SK-N-SH (cell line): ENCODE measurements at regions not wholly inside any gene's neighbourhood (a gene's known extent, or its start where the extent isn't known, plus 50 kb on each side); places are given as distances from the start of the nearest gene placed in this dataset.

ENCODE experiments used
- CTCF ChIA-PET: fragments of 300-600, 350-600 bp; formaldehyde crosslinking; extraction: SDS; loops from one replicate; lab custom pipeline; 2021; lab: Yijun Ruan, JAX
- POLR2A ChIA-PET: fragments of 350-600 bp; sonication (Branson Sonifier 250); formaldehyde crosslinking; extraction: SDS; loops from one replicate; lab custom pipeline; 2020; ENCODE audit warnings: antibody characterized with exemption, inconsistent platforms; lab: Yijun Ruan, JAX
- DNase-seq: peaks from one replicate; pipeline ENCODE4 v3.0.0; 2012
- H2AFZ ChIP-seq: fragments of 200-600 bp; sonication (generic); 2 replicates; pipeline ENCODE4 v1.8.1; 2016; ENCODE audit warnings: antibody characterized with exemption, mild to moderate bottlenecking, low read depth
- H3F3A ChIP-seq: fragments of 200-600 bp; sonication (generic); replicated peaks from 2 replicates; pipeline ENCODE3; 2016; ENCODE audit warnings: antibody characterized with exemption, mild to moderate bottlenecking; ENCODE audit not compliant: insufficient read depth
- H3K27ac ChIP-seq, 2 experiments: fragments of 200-500 bp in 1 of 2; fragments of 200-600 bp in 1 of 2; sonication (Bioruptor generic) in 1 of 2; sonication (generic), shearing (Covaris generic) in 1 of 2; 2 replicates each; pipeline versions ENCODE4 v1.5.1 to v1.6.1; 2014 to 2016; ENCODE audit warnings: low read depth in 2 of 2, inconsistent platforms in 1 of 2, low read length in 1 of 2, mild to moderate bottlenecking in 1 of 2, mixed read lengths in 1 of 2
- H3K27me3 ChIP-seq: fragments of 200-600 bp; sonication (generic), shearing (Covaris generic); 2 replicates; pipeline ENCODE4 v1.6.1; 2016; ENCODE audit warnings: mixed run types; ENCODE audit not compliant: insufficient read depth
- H3K36me3 ChIP-seq, 2 experiments: fragments of 200-500 bp in 1 of 2; fragments of 200-600 bp in 1 of 2; sonication (Bioruptor generic) in 1 of 2; sonication (generic) in 1 of 2; replicated peaks in 1 of 2; 2 replicates each; pipeline versions ENCODE3 to v1.5.1; 2014 to 2016; ENCODE audit warnings: low read length in 1 of 2, mild to moderate bottlenecking in 1 of 2; ENCODE audit not compliant: insufficient read depth in 2 of 2, control insufficient read depth in 1 of 2
- H3K4me1 ChIP-seq, 2 experiments: fragments of 200-500 bp in 1 of 2; fragments of 200-600 bp in 1 of 2; sonication (Bioruptor generic) in 1 of 2; sonication (generic), shearing (Covaris generic) in 1 of 2; 2 replicates each; pipeline versions ENCODE4 v1.5.1 to v1.6.1; 2014 to 2016; ENCODE audit warnings: low read depth in 1 of 2, low read length in 1 of 2, mixed run types in 1 of 2; ENCODE audit not compliant: insufficient read depth in 2 of 2, control insufficient read depth in 1 of 2
- H3K4me2 ChIP-seq: fragments of 200-600 bp; sonication (generic), shearing (Covaris generic); 2 replicates; pipeline ENCODE4 v1.6.1; 2017; ENCODE audit warnings: mixed run types
- H3K4me3 ChIP-seq, 2 experiments: fragments of 200-500 bp in 1 of 2; fragments of 200-600 bp in 1 of 2; sonication (Bioruptor generic) in 1 of 2; sonication (generic), shearing (Covaris generic) in 1 of 2; 2 replicates each; pipeline versions ENCODE4 v1.5.1 to v1.8.1; 2014 to 2016; ENCODE audit warnings: low read depth in 2 of 2, inconsistent platforms in 1 of 2, low read length in 1 of 2, mild to moderate bottlenecking in 1 of 2, mixed read lengths in 1 of 2, moderate library complexity in 1 of 2
- H3K79me2 ChIP-seq: fragments of 200-600 bp; sonication (generic); 2 replicates; pipeline ENCODE4 v1.8.1; 2017; ENCODE audit warnings: mild to moderate bottlenecking; ENCODE audit not compliant: insufficient read depth
- H3K9ac ChIP-seq: fragments of 200-600 bp; sonication (generic); 2 replicates; pipeline ENCODE4 v1.6.1; 2017; ENCODE audit warnings: mixed run types
- H3K9me2 ChIP-seq: fragments of 200-600 bp; sonication (generic); 2 replicates; pipeline ENCODE4 v1.6.1; 2017; ENCODE audit warnings: mixed run types
- H3K9me3 ChIP-seq: fragments of 200-600 bp; sonication (generic); 2 replicates; pipeline ENCODE4 v1.6.1; 2017; ENCODE audit warnings: mixed run types, mild to moderate bottlenecking, moderate library complexity
- H4K20me1 ChIP-seq: fragments of 200-600 bp; sonication (generic); 2 replicates; pipeline ENCODE4 v1.6.1; 2017; ENCODE audit warnings: mild to moderate bottlenecking, mixed run types; ENCODE audit not compliant: insufficient read depth
- CHD2 ChIP-seq: fragments of 150-350 bp; IDR thresholded peaks from 2 replicates; pipeline ENCODE4 v1.6.1; 2018; ENCODE audit warnings: low read length; ENCODE audit not compliant: partially characterized antibody
- ELF1 ChIP-seq: IDR thresholded peaks from 2 replicates; pipeline ENCODE4 v1.4.0; 2012
- EP300 ChIP-seq, 2 experiments: IDR thresholded peaks; 2 replicates each; pipeline versions ENCODE4 v1.4.0 to v1.6.1; 2012; ENCODE audit warnings: borderline replicate concordance in 1 of 2, low read depth in 1 of 2, low read length in 1 of 2
- FOXJ3 ChIP-seq: sonication (generic); formaldehyde crosslinking; IDR thresholded peaks from 2 replicates; pipeline ENCODE4 v1.5.1; 2020; ENCODE audit warnings: mild to moderate bottlenecking, missing genetic modification reagents
- GABPA ChIP-seq: IDR thresholded peaks from 2 replicates; pipeline ENCODE4 v1.4.0; 2012; ENCODE audit warnings: low read depth, mild to moderate bottlenecking
- GATA2 ChIP-seq: sonication (generic); formaldehyde crosslinking; IDR thresholded peaks from 2 replicates; pipeline ENCODE4 v1.5.0; 2020; ENCODE audit warnings: mild to moderate bottlenecking, missing genetic modification reagents
- IRF3 ChIP-seq: fragments of 150-350 bp; IDR thresholded peaks from 2 replicates; pipeline ENCODE4 v1.6.1; 2016; ENCODE audit warnings: mild to moderate bottlenecking, low read depth, low read length
- MAX ChIP-seq: IDR thresholded peaks from 2 replicates; pipeline ENCODE4 v1.4.0; 2012; ENCODE audit warnings: low read depth
- MXI1 ChIP-seq: IDR thresholded peaks from 2 replicates; pipeline ENCODE4 v1.6.1; 2012; ENCODE audit warnings: mild to moderate bottlenecking, low read depth, low read length, improper control_type of control experiment
- NRF1 ChIP-seq: IDR thresholded peaks from 2 replicates; pipeline ENCODE4 v1.6.1; 2012; ENCODE audit warnings: low read depth, mild to moderate bottlenecking, low read length
- RXRA ChIP-seq: IDR thresholded peaks from 2 replicates; pipeline ENCODE4 v1.4.0; 2012; ENCODE audit warnings: low read depth, mild to moderate bottlenecking, borderline replicate concordance
- SMC3 ChIP-seq: IDR thresholded peaks from 2 replicates; pipeline ENCODE4 v1.6.1; 2012; ENCODE audit warnings: low read depth, low read length, improper control_type of control experiment
- TCF12 ChIP-seq: IDR thresholded peaks from 2 replicates; pipeline ENCODE4 v1.4.0; 2012
- USF1 ChIP-seq: IDR thresholded peaks from 2 replicates; pipeline ENCODE4 v1.4.0; 2012; ENCODE audit warnings: low read depth, borderline replicate concordance
- YY1 ChIP-seq: IDR thresholded peaks from 2 replicates; pipeline ENCODE4 v1.4.0; 2012; ENCODE audit warnings: low read depth, mild to moderate bottlenecking
- ZBTB33 ChIP-seq: IDR thresholded peaks from 2 replicates; pipeline ENCODE4 v1.4.0; 2012; ENCODE audit warnings: low read depth, borderline replicate concordance
- WGBS: methylation state at CpG from one replicate; pipeline ENCODE4 v1.1.6; 2017; ENCODE audit warnings: low lambda C conversion rate; 5-methylcytosine and 5-hydroxymethylcytosine counted together

- H3K27me3 ChIP-seq = no peaks in the 10 kb centered on the region
- H3K79me2 ChIP-seq = no peaks in the 10 kb centered on the region
- no peak overlapping the region for H3K4me2 ChIP-seq
- TF ChIP-seq GATA2 (CRISPR knock-in tag) (no peak), IRF3 (no peak), SMC3 (no peak), YY1 (no peak), TCF12 (no peak), ELF1 (no peak), CHD2 (no peak), USF1 (no peak), EP300 (IDR thresholded peaks at IDR 0.05; ENCODE audit: borderline replicate concordance in 1 of 2, low read depth in 1 of 2, low read length in 1 of 2) (no peak), RXRA (no peak)
- TF ChIP-seq, all 33 proteins: peak for 0
- H4K20me1 ChIP-seq = no peaks in the 10 kb centered on the region
- POLR2A ChIA-PET = no interaction called here
- no peak overlapping the region for H2AFZ ChIP-seq
- H3K4me1 ChIP-seq = no peaks in the 10 kb centered on the region
- CTCF ChIA-PET = no interaction called here
- 27% methylated on average over 3 of the region's 3 CpGs for WGBS
- no peaks in the 10 kb centered on the region for H3K36me3 ChIP-seq
- DNase-seq = no peak
- no peak overlapping the region for H3K4me3 ChIP-seq
- H3K9ac ChIP-seq = no peak overlapping the region
- H3K9me3 ChIP-seq = peaks cover 3% of the 10 kb centered on the region; the same call in 1 of the 2 replicates
- H3F3A ChIP-seq = no peaks in the 10 kb centered on the region
- H3K9me2 ChIP-seq = no peaks in the 10 kb centered on the region
- H3K27ac ChIP-seq = no peak overlapping the region
These were observed 1131.9 kb upstream of the CELF2 start for GRCh38 chr10:9885761-9886160.

GRCh38 chr10:9886772-9887171, 1130.9 kb upstream of the CELF2 start:
- no peaks in the 10 kb centered on the region for H3K9me3 ChIP-seq
- H3K36me3 ChIP-seq = no peaks in the 10 kb centered on the region
- no peak for DNase-seq
- no peak for TF ChIP-seq CHD2
- no peak for TF ChIP-seq GABPA
- TF ChIP-seq MXI1 = no peak
- TF ChIP-seq MAX = no peak
- no peak for TF ChIP-seq FOXJ3 (CRISPR knock-in tag)
- TF ChIP-seq ZBTB33 = no peak
- no peak for TF ChIP-seq NRF1
- H3F3A ChIP-seq = no peaks in the 10 kb centered on the region
- POLR2A ChIA-PET = no interaction called here
- H3K9ac ChIP-seq = no peak overlapping the region
- H3K4me1 ChIP-seq = no peaks in the 10 kb centered on the region
- no peak overlapping the region for H3K4me3 ChIP-seq
- 0% methylated on average over 1 of the region's 1 CpG for WGBS
- no peak overlapping the region for H3K4me2 ChIP-seq
- CTCF ChIA-PET = no interaction called here
- no peaks in the 10 kb centered on the region for H3K79me2 ChIP-seq
- no peak overlapping the region for H2AFZ ChIP-seq
- no peak overlapping the region for H3K27ac ChIP-seq
- no peaks in the 10 kb centered on the region for H4K20me1 ChIP-seq
- no peaks in the 10 kb centered on the region for H3K27me3 ChIP-seq
- no peaks in the 10 kb centered on the region for H3K9me2 ChIP-seq
